Neural cell (in vitro differentiated cells): ENCODE measurements at regions not wholly inside any gene's neighbourhood (a gene's known extent, or its start where the extent isn't known, plus 50 kb on each side); places are given as distances from the start of the nearest gene placed in this dataset.

ENCODE experiments used
- H2AFZ ChIP-seq: fragments of 200-600, 300-800 bp; sonication (generic), shearing (Covaris generic); 2 replicates; pipeline ENCODE4 v1.6.0; 2014; ENCODE audit warnings: low read depth, mild to moderate bottlenecking, antibody characterized with exemption, low read length, moderate library complexity
- H3F3A ChIP-seq: fragments of 200-600 bp; shearing (Covaris generic); 2 replicates; pipeline ENCODE4 v1.6.1; 2016; ENCODE audit warnings: mild to moderate bottlenecking, moderate library complexity, mixed read lengths, antibody characterized with exemption, low read length; ENCODE audit not compliant: insufficient read depth, poor library complexity, severe bottlenecking
- H3K27ac ChIP-seq: fragments of 200-600, 300-800 bp; sonication (generic), shearing (Covaris generic); 2 replicates; pipeline ENCODE4 v1.5.1; 2014; ENCODE audit warnings: mild to moderate bottlenecking, low read length, moderate library complexity
- H3K27me3 ChIP-seq: fragments of 300-800, 200-600 bp; sonication (generic), shearing (Covaris generic); 2 replicates; pipeline ENCODE4 v1.6.0; 2014; ENCODE audit warnings: mild to moderate bottlenecking, low read depth, low read length, moderate library complexity; ENCODE audit not compliant: insufficient read depth
- H3K36me3 ChIP-seq: fragments of 300-800, 200-600 bp; sonication (generic), shearing (Covaris generic); 2 replicates; pipeline ENCODE4 v1.5.1; 2014; ENCODE audit warnings: mild to moderate bottlenecking, antibody characterized with exemption, low read length, moderate library complexity; ENCODE audit not compliant: insufficient read depth
- H3K4me2 ChIP-seq: fragments of 300-800, 200-600 bp; sonication (generic), shearing (Covaris generic); 2 replicates; pipeline ENCODE4 v1.6.0; 2014; ENCODE audit warnings: mild to moderate bottlenecking, low read length
- H3K4me3 ChIP-seq: fragments of 300-800, 200-600 bp; sonication (generic), shearing (Covaris generic); 2 replicates; pipeline ENCODE4 v1.5.1; 2014; ENCODE audit warnings: mild to moderate bottlenecking, low read length, moderate library complexity
- H3K79me2 ChIP-seq: fragments of 200-600 bp; shearing (Covaris generic); replicated peaks from 2 replicates; pipeline ENCODE4 v1.6.0; 2014; ENCODE audit warnings: mild to moderate bottlenecking, low read length, moderate library complexity; ENCODE audit not compliant: insufficient read depth
- H3K9ac ChIP-seq: fragments of 300-800, 200-600 bp; sonication (generic), shearing (Covaris generic); 2 replicates; pipeline ENCODE4 v1.6.1; 2016; ENCODE audit warnings: mild to moderate bottlenecking, low read length, mixed read lengths
- H3K9me2 ChIP-seq: fragments of 200-600 bp; shearing (Covaris generic); 2 replicates; pipeline ENCODE4 v1.6.1; 2016; ENCODE audit warnings: mild to moderate bottlenecking, low read length, mixed read lengths; ENCODE audit not compliant: insufficient read depth
- H3K9me3 ChIP-seq: fragments of 200-600, 300-800 bp; sonication (generic), shearing (Covaris generic); 2 replicates; pipeline ENCODE4 v1.6.1; 2016; ENCODE audit warnings: mild to moderate bottlenecking, mixed run types, low read length, moderate library complexity, mixed read lengths
- H4K20me1 ChIP-seq: fragments of 200-600 bp; shearing (Covaris generic); 2 replicates; pipeline ENCODE4 v1.6.1; 2016; ENCODE audit warnings: mild to moderate bottlenecking, mixed run types; ENCODE audit not compliant: insufficient read depth
- EP300 ChIP-seq: fragments of 450-650 bp; conservative IDR thresholded peaks from 2 replicates; pipeline ENCODE4 v1.6.1; 2014; ENCODE audit warnings: antibody characterized with exemption, mild to moderate bottlenecking, moderate library complexity; ENCODE audit not compliant: poor library complexity, severe bottlenecking
- EZH2 ChIP-seq: fragments of 200-600, 300-800 bp; shearing (Covaris generic), sonication (generic); IDR thresholded peaks from 2 replicates; pipeline ENCODE4 v1.6.1; 2014; ENCODE audit warnings: antibody characterized with exemption, low read length, borderline replicate concordance, mild to moderate bottlenecking; ENCODE audit not compliant: insufficient read depth, poor library complexity, severe bottlenecking
- MXI1 ChIP-seq: fragments of 450-650 bp; conservative IDR thresholded peaks from 2 replicates; pipeline ENCODE4 v1.6.1; 2014; ENCODE audit warnings: antibody characterized with exemption, mild to moderate bottlenecking; ENCODE audit not compliant: poor library complexity, severe bottlenecking
- POLR2AphosphoS5 ChIP-seq: IDR thresholded peaks from 2 replicates; pipeline ENCODE4 v1.6.1; 2012
- RAD21 ChIP-seq: fragments of 450-650 bp; conservative IDR thresholded peaks from 2 replicates; pipeline ENCODE4 v1.6.1; 2014; ENCODE audit warnings: antibody characterized with exemption, mild to moderate bottlenecking, moderate library complexity
- SMC3 ChIP-seq: fragments of 450-650 bp; conservative IDR thresholded peaks from 2 replicates; pipeline ENCODE4 v1.6.1; 2014; ENCODE audit warnings: antibody characterized with exemption, mild to moderate bottlenecking, moderate library complexity; ENCODE audit not compliant: poor library complexity
- TAF1 ChIP-seq: IDR thresholded peaks from 2 replicates; pipeline ENCODE4 v1.6.1; 2012; ENCODE audit warnings: low read depth
- TF ChIP-seq, protein P1 (sequence below): fragments of 450-650 bp; IDR thresholded peaks from 2 replicates; pipeline ENCODE4 v1.5.1; 2014; ENCODE audit warnings: antibody characterized with exemption, mild to moderate bottlenecking, moderate library complexity; ENCODE audit not compliant: poor library complexity, severe bottlenecking
- TF ChIP-seq, protein P2 (sequence below): IDR thresholded peaks from 2 replicates; pipeline ENCODE4 v1.6.1; 2012; ENCODE audit warnings: borderline replicate concordance

DNA sequence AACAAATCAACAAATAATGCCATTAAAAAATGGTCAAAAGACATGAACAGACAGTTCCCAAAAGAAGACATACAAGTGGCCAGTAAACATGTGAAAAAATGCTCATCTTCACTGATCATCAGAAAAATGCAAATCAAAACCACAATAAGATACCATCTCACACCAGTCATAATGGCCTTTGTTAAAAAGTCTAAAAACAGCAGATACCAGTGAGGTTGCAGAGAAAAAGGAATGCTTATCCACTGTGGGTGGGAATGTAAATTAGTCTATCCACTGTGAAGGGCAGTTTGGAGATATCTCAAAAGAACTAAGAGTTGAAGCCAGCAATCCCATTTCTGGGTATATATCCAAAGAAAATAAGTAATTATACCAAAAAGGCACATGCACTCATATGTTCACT, 668.1 kb upstream of the CPEB2 start:
- no peaks in the 10 kb centered on the region for H3K79me2 ChIP-seq
- no peaks in the 10 kb centered on the region for H3K27me3 ChIP-seq
- H3K9ac ChIP-seq = no peak overlapping the region
- no peaks in the 10 kb centered on the region for H3F3A ChIP-seq
- no peaks in the 10 kb centered on the region for H3K9me2 ChIP-seq
- H3K27ac ChIP-seq = no peak overlapping the region
- H3K9me3 ChIP-seq = no peaks in the 10 kb centered on the region
- H4K20me1 ChIP-seq = no peaks in the 10 kb centered on the region
- H3K4me2 ChIP-seq = no peak overlapping the region
- no peaks in the 10 kb centered on the region for H3K36me3 ChIP-seq
- H2AFZ ChIP-seq = no peak overlapping the region
- TF ChIP-seq TAF1 = no peak
- H3K4me3 ChIP-seq = no peak overlapping the region

DNA sequence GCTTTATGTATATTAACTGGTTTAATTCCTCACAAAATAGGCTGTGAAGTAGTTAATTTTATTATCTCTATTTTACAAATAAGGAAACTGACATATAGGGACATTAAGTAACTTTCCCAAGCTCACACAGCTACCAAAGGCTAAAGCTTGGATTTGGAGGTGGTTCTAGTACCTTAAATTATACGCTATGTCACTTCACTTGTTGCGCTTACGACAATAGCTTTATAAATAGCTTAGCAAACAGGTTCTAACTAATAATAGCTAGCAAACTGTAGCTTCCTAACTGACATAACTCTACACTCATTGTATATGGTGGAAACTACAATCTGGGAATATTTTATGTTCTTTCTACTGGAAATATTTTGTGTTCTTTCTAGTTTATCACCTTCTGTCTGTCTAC, 666.4 kb upstream of the CPEB2 start:
- H3K79me2 ChIP-seq = no peaks in the 10 kb centered on the region
- H3F3A ChIP-seq = no peaks in the 10 kb centered on the region
- no peaks in the 10 kb centered on the region for H3K9me2 ChIP-seq
- no peak overlapping the region for H3K27ac ChIP-seq
- H2AFZ ChIP-seq = no peak overlapping the region
- no peak overlapping the region for H3K4me3 ChIP-seq
- no peaks in the 10 kb centered on the region for H4K20me1 ChIP-seq
- H3K27me3 ChIP-seq = no peaks in the 10 kb centered on the region
- H3K9me3 ChIP-seq = no peaks in the 10 kb centered on the region
- TF ChIP-seq TAF1 (no peak), EZH2 (no peak), RAD21 (no peak), SMC3 (no peak), EP300 (no peak), MXI1 (no peak), POLR2AphosphoS5 (no peak)
- TF ChIP-seq, protein P1, sequence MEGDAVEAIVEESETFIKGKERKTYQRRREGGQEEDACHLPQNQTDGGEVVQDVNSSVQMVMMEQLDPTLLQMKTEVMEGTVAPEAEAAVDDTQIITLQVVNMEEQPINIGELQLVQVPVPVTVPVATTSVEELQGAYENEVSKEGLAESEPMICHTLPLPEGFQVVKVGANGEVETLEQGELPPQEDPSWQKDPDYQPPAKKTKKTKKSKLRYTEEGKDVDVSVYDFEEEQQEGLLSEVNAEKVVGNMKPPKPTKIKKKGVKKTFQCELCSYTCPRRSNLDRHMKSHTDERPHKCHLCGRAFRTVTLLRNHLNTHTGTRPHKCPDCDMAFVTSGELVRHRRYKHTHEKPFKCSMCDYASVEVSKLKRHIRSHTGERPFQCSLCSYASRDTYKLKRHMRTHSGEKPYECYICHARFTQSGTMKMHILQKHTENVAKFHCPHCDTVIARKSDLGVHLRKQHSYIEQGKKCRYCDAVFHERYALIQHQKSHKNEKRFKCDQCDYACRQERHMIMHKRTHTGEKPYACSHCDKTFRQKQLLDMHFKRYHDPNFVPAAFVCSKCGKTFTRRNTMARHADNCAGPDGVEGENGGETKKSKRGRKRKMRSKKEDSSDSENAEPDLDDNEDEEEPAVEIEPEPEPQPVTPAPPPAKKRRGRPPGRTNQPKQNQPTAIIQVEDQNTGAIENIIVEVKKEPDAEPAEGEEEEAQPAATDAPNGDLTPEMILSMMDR = no peak
- TF ChIP-seq, protein P2, sequence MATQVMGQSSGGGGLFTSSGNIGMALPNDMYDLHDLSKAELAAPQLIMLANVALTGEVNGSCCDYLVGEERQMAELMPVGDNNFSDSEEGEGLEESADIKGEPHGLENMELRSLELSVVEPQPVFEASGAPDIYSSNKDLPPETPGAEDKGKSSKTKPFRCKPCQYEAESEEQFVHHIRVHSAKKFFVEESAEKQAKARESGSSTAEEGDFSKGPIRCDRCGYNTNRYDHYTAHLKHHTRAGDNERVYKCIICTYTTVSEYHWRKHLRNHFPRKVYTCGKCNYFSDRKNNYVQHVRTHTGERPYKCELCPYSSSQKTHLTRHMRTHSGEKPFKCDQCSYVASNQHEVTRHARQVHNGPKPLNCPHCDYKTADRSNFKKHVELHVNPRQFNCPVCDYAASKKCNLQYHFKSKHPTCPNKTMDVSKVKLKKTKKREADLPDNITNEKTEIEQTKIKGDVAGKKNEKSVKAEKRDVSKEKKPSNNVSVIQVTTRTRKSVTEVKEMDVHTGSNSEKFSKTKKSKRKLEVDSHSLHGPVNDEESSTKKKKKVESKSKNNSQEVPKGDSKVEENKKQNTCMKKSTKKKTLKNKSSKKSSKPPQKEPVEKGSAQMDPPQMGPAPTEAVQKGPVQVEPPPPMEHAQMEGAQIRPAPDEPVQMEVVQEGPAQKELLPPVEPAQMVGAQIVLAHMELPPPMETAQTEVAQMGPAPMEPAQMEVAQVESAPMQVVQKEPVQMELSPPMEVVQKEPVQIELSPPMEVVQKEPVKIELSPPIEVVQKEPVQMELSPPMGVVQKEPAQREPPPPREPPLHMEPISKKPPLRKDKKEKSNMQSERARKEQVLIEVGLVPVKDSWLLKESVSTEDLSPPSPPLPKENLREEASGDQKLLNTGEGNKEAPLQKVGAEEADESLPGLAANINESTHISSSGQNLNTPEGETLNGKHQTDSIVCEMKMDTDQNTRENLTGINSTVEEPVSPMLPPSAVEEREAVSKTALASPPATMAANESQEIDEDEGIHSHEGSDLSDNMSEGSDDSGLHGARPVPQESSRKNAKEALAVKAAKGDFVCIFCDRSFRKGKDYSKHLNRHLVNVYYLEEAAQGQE = no peak
- H3K4me2 ChIP-seq = no peak overlapping the region
- no peaks in the 10 kb centered on the region for H3K36me3 ChIP-seq
- H3K9ac ChIP-seq = no peak overlapping the region

- no peak overlapping the region for H2AFZ ChIP-seq
- no peaks in the 10 kb centered on the region for H3K36me3 ChIP-seq
- H3F3A ChIP-seq = no peaks in the 10 kb centered on the region
- H3K9me3 ChIP-seq = no peaks in the 10 kb centered on the region
- no peaks in the 10 kb centered on the region for H3K79me2 ChIP-seq
- no peak overlapping the region for H3K27ac ChIP-seq
- TF ChIP-seq MXI1 (no peak), SMC3 (no peak), EP300 (no peak), EZH2 (no peak), POLR2AphosphoS5 (no peak), RAD21 (no peak), TAF1 (no peak)
- TF ChIP-seq, protein P1 = no peak
- TF ChIP-seq, protein P2 = no peak
- no peaks in the 10 kb centered on the region for H4K20me1 ChIP-seq
- H3K9me2 ChIP-seq = no peaks in the 10 kb centered on the region
- no peak overlapping the region for H3K4me3 ChIP-seq
- H3K27me3 ChIP-seq = no peaks in the 10 kb centered on the region
- H3K9ac ChIP-seq = no peak overlapping the region
- H3K4me2 ChIP-seq = no peak overlapping the region
Measured at GRCh38 chr4:14336656-14337055, 665.6 kb upstream of the CPEB2 start.
